Middle frontal gyrus (tissue), 1 donor: ENCODE measurements at regions not wholly inside any gene's neighbourhood (a gene's known extent, or its start where the extent isn't known, plus 50 kb on each side); places are given as distances from the start of the nearest gene placed in this dataset.

Source experiments
- DNase-seq: peaks from one replicate; pipeline ENCODE4 v3.0.0-alpha.2; 2015; ENCODE audit warnings: low spot score; ENCODE audit errors: extremely low spot score

DNA sequence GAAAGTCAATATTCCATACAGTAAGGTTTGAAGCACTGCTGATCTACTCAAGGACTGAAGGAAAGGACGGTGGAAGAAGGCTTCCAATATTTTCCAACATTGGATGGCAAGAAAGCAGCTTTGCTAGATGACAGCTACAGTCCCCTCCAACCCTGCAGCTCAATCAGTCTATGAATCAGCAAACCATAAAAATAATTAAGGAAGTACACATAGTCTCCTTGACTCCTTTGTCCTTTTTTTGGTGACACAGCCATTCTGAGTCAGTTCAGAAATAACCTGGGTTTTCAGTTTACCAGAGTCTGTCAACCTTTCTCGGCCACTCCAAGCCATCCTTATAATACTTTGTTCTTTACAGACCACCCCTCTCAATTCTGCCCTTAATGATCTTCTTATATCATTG, 232.5 kb downstream of the IBTK start:
- DNase-seq: no peak

DNA sequence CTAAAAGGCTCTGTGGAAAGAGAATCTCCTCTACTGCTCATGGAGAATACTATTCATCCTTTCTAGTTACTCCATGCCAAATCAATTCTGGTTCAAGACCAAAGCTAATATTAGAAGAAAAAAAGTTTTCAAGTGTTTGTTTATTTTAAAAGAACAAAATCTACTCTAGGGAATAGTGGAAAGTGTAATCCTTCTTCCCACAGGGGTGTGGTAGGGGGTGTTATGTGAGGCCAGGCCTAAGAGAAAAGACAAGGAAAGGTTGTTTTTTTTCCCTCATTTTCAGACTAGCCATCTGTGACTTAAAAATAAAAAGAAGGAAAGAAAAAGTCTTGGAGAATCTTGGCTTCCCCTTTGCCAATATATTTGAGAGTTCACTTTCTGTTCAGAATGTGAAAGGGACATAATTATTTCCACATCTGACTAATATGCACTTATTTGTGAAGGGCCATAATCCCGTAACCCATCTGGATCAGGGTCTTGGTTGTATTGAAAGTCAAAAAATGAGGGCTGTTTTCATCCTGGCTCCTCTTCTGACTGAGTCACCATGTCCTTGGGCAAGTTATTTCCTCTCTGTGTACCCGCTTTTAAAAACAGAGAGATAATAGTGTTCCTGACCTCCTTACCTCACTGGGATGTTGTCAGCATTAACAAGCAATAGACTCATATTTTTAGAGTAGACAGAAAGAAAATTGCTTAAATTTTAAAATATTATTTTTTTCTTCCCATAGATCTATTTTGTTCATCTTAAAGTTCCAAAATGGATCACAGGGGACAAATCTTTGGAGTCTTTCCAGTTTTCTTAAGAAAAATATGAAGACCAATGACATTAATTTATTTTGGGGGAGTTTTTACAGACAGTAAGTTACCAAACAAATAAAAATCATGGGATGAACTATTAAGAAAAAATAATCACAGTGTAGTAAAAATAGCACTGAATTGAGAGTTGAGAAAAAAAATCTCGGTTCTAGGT, 233.7 kb downstream of the IBTK start:
- DNase-seq: no peak

DNA sequence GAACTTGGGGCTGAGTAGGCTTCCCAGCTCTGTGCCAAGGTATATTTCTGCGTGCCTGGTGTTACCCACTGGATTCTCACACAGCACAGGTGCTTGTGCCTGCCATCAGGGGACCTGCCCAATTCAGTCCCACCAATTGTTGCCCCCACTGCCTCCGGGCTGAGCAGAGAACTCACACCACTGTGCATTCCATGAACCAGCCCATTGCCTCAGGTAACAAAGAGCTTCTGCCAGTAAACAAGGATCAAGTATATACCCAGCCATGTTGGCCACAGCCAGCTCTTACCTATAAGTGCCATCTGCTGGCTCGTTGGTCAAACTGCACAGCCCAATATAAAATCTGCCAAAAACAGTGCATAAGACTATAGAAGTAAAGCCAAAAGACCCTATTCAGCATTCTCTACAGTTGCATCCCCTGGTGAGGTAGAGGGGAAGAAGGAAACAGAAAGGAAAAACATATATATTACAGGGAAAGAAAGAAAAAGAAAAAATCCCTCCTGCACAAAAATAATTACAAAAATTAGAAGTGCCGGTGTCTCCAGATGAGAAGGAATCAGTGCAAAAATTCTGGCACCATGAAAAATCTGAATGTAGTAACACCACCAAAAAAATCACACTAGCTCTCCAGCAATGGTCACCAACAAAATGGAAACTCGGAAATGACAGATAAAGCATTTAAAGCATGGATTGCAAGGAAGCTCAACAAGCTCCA, 241.4 kb downstream of the IBTK start:
- no peak for DNase-seq

DNA sequence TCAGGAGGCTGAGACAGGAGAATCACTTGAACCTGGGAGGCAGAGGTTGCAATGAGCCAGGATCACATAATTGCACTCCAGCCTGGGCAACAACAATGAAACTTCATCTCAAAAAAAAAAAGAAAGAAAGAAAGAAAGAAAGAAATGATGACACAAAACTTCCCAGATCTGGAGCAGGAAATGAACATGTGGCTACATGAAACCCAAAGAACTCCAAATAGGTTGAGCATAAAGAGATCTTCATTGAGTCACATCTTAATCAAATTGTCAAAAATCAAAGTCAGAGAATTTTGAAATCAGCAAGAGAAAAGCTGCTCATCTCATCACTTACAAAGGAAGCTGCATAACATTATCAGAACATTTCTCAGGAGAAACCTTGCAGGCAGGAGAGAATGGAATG, 247.0 kb downstream of the IBTK start:
- no peak for DNase-seq

DNA sequence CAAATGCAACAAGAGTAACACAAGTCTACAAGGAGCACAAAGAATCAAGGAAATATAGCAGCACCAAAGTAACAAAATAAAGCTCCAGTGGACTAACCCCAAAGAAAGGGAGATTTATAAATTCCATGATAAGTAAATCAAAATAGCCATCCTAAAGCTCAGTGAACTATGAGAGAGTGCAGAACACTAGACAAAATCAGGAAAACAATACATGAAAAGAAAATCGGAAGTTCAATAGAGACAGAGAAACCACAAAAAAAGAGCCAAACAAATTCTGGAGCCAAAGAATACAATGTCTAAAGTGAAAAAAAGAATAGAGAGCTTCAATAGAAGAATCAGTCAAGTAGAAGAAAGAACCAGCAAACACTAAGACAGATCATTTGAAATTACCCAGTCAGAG, 247.3 kb upstream of the TENT5A start:
- no peak for DNase-seq

DNA sequence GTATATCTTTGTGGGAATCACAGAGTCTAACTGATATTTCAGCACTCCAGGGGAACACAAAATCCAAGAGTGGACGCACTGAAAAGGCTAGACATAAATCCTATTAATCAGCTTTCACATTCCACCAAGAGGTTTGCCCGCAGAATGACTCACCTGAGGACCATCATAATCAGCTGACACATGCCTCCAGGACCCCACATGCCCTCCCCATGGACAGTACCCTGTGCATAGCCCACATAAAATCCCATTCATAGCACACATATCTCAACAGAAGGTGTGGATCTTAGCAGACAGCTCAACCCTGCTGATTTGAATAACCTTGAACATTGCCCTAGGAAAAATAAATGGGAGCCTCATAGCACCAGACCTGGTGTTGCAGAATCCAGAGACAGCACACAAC, 246.8 kb upstream of the TENT5A start:
- DNase-seq: no peak

DNA sequence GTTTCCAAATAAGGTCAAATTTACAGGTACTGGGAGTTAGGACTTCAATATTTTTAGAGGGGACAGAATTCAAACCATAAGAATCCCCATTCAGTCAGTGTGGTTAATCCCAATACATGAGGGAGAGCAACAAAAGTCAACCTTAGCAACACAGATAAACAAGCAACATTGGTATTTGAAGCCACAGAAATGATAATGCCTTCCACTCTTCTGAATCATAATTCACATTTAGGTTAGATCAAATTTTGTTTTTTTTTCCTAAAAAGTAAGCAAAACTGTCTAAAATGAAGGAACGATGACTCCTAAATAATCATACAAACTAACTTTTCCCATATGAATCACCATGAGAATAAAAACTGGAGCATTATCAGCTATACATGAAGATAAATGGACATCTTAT, 246.0 kb upstream of the TENT5A start:
- DNase-seq: no peak

DNA sequence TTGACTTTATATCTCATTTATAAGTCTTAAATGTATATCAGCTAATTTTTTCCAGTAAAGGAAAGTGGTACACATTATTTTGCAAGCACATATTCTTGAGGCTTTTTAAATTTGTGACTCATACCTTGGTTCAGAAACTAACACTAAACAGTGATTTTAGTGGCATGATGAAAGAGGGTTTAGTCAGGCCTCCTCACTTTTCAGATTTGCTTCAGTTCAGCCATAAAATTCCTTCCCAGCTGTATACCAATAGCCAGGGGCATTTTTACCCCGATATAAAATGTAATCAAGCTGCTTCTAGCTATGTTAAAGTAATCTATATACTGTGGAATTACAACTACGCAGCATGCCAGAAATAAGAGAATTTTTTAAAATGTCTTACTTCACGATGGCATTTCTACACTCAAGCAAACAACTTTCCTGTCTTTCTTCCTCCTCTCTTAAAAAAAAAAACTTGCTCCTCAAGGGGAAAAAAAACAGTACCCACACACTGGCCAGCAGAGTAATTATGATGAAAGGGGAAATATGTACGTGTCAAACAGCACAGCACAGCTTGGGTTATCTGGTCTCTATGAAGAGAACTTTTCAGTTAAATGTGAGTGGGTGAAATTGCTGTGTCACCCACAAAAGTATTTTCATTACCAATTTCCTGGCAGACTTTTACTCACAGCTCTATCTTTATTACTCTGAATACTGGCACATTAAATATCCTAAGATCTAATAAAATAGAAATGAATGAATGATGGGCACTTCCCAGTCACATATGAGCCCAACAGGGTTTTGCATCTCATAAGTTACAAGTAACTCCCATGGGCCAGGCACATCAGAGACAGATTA, 244.8 kb upstream of the TENT5A start:
- DNase-seq: no peak

DNA sequence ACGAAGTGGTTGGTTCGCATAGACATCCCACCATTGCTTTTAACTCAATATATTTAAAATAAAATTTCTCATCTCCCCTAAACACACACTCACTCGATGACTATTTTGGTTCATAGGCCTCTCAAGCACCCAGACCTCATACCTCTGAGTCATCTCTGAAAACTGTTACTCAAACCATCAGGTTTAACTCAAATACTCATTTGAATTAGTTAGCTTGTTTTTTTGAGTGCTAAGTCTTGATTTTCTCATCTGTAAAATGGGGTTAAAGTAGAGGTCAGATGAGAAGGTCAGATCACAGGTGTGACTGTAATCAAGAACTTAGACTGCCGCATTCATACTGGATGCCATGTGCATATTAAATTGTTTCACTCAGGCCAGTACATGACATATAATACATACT, 243.9 kb upstream of the TENT5A start:
- DNase-seq: no peak

DNA sequence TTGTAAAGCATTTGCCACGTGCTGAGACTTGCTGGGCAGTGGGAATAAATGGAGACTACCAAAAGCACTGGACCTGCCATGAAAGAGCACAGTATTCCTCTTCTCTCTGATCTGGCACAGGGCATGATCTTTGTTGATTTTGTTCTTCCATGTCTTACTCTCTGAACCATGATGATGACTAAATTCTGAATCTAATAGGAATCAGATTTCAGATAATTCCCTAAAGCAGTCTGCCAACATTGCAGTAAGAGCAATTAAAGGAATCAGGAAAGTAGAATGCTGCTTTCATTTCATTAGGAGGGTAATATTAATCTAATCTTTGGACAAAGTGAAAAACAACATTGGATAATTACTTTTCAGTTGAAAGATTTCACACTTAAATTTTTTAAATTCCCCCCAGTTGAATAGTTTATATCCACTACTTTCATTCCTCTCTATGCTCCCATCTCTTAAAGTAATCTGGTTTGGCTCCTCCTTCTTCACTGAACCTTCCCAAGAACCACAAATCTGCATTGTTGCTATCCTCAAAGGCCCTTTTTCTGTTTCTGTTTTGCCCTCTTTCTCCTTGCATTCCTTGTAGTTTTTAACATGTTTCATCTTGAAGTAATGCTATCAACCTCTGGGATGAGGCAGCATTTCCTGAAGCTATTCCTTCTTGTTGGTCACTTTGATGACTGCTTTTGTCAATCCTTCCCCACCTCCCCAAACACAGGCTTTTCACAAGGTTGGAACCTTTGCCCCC, 243.2 kb upstream of the TENT5A start:
- no peak for DNase-seq

DNA sequence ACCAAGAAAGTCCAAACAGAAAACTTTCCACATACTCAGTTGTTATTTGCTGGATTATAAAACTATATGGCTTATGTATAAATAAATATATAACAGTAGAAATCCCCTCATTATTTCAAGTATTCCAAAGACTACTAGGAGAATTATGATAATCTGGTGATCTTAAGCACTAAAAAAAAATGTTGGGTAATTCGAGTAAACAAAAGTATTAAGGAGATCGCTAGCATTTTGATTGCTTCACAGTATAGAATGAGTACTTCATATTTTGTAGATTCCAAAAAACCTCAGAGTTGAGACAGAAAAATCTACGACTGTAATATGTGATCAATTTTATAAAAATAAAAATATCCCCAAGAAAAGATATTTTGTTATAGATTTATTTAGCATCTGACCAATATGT, 236.4 kb upstream of the TENT5A start:
- DNase-seq: no peak

DNA sequence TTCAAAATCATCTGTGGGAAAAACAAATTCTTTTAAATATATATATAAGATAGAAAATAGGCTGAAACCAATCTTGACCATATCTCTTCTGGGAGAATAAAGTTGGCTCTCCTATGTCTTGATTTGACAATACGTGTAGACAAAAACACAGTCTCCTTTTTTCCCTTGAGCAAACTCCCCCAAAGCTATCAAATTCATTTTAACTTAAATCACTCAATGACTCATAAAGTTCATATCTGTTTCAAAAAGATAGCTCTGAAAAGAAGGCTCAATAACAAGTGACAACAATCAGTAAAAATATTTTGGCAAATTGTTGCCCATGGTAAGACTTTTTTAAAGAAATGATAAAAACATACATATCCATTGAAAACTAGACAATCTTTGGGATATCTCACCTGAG, 236.0 kb upstream of the TENT5A start:
- DNase-seq: no peak

DNA sequence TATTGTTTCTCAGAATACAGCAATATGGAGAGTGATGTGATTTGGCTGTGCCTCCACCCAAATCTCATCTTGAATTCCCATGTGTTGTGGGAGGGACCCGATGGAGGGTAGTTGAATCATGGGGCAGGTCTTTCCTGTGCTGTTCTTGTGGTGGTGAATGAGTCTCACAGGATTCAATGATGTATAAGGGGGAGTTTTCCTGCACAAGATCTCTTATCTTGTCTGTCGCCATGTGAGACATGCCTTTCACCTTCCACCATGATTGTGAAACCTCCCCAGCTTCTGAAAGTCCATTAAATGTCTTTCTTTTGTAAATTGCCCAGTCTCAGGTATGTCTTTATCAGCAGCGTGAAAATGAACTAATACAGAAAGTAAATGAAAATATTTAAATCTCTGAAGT, 234.8 kb upstream of the TENT5A start:
- DNase-seq: no peak

DNA sequence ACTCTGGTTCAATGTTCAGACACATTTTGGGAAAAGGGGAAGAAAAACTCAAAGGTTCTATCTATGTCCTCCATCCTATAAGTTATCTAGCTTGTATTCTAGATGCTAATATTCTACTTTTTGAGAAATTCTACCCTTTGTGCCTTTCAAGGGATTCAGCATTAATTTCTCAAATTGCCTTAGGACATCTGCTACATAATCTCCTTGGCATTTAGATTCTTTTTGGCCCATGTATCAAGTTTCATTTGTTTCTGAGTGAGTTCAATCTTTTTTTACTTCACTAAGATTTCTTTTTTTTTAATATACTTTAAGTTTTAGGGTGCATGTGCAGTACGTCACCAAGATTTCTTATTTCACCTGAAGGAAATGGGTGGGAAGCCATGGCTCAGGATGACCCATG, 232.7 kb upstream of the TENT5A start:
- DNase-seq: no peak

DNA sequence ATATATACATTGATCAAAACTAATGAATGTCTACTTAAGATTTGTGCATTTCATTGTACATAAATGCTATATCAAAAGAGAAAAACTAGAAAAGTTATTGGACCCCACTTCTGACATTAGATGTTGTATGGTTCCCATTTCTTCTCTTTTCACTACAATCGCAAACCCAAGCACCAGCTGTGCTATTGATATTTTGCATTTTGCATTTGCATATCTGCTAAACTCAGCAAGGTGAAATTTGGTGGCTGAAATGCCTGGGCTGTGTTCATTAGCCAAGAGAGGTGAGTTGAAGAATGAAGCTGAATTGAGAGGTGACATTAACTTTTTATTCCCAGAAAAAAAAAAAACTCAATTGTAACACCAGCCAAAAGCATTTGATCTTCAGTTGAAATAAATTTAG, 232.1 kb upstream of the TENT5A start:
- no peak for DNase-seq

DNA sequence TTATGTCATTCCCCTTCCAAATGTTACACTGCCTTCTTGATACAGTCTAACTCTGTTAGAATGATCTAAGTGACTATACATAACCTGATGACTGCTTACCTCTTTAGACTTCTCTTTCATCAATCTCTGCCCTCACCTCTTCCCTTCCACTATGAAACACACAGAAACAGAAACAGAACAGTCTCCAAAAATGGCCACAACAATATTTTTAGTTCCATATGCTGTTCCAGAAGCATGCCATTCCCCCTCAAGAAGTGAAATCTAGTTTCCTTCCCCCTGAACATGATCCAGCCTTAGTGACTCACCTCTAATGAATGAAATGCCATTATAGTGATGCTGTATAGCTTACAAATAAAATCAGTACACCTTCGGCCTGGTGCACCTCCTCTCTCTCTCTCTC, 229.3 kb upstream of the TENT5A start:
- no peak for DNase-seq

DNA sequence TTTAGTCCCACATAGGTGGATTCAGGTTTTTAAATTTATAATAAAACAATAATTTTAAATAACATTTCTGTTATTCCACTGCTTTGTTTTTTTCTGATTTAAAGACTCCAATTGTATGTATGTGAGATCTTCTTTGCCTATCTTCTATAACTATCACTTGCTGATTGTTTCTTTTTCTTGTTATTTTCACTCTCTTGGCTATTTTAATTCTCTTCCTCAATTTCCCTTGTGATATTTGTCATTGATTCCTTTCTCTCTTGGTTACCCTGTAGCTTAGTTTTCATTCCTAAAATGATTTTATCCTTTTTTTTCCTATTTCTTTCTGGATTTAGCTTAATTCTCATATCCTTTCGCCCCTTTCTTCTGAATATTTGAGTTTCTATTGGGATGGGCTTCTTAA, 227.3 kb upstream of the TENT5A start:
- DNase-seq: no peak

DNA sequence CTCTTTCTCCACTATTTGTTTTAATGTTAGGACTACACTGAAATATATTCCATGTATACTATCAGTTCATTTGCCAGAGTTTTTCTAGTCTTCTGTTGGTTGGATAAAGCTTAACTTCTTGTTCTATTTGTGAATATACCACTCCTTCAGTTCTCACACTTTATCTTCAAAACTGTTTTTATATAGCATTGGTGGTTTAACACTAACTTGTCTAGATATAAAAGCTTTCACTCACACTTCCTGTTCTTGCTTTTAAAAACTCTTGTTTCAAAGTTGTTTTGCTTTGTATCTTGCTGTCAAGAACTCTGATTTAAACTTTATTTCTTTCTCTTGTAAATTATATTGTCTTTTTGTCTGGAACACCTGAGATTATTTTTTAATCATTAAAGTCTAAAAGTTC, 226.8 kb upstream of the TENT5A start:
- no peak for DNase-seq

DNA sequence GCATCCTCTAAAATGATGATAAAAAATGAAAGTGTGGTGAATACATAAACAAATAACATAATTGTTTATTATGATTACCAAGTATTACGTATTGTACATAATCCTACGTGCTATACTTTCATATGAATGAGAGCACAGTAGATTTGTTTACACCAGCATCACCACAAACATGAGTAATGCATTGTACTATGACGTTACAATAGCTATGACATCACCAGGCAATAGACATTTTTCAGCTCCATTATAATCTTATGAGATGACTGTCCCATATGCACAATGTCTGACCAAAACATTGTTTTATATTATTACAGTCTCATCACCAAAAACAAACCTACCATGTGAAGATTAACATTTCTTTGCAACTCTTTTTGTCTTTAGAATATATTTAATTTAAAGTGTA, 225.7 kb upstream of the TENT5A start:
- no peak for DNase-seq

DNA sequence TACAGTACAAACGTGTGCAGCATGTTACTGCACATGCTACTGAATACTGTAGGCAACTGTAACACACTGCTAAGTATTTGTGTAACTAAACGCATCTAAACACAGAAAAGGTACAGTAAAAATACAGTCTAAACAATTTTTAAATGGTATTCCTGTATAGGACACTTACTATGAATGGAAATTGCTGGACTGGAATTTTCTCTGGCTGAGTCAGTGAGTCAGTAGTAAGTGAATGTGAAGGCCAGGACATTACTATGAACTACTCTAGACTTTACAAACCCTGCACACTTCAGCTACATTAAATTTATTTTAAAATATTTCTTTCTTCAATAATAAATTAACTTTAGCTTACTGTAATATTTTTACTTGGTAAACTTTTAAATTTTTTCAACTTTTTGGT, 225.0 kb upstream of the TENT5A start:
- no peak for DNase-seq

DNA sequence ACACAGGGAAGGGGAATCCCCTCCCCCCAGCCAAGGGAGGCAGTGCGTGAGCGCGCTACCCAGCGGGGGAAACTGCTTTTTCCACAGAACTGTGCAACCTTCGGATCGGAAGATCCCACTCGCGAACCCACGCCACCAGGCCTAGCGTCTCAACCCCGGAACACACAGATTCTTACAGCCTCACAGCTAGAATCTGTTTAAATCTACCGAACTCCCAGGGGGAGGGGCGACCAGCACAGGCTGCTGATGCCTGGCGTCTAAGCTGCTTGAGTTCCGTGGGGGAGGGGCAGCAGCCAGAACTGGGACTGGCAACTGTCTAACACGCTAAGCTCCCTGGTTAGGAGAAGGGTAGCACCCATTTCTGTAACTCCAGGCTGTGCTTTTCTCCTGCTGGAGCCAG, 217.3 kb upstream of the TENT5A start:
- no peak for DNase-seq
